Chondrocyte (in vitro differentiated cells): ENCODE measurements at regions not wholly inside any gene's neighbourhood (a gene's known extent, or its start where the extent isn't known, plus 50 kb on each side); places are given as distances from the start of the nearest gene placed in this dataset.

Source experiments
- DNase-seq: peaks from one replicate; pipeline ENCODE4 v3.0.0; 2021; ENCODE audit warnings: mixed read lengths, low spot score
- H3K27ac Mint-ChIP-seq: one replicate; pipeline ENCODE4 v1.8.0; 2021; ENCODE audit warnings: mild to moderate bottlenecking, moderate library complexity, mixed read lengths; ENCODE audit not compliant: unreplicated experiment
- H3K27me3 Mint-ChIP-seq: 2 replicates; pipeline ENCODE4 v1.8.0; 2021; ENCODE audit warnings: low read depth, mixed read lengths
- H3K36me3 Mint-ChIP-seq: 2 replicates; pipeline ENCODE4 v1.8.0; 2021; ENCODE audit warnings: low read depth, mixed read lengths
- H3K4me1 Mint-ChIP-seq: 2 replicates; pipeline ENCODE4 v1.8.0; 2021; ENCODE audit warnings: low read depth, mild to moderate bottlenecking, mixed read lengths
- H3K4me3 Mint-ChIP-seq: one replicate; pipeline ENCODE4 v1.8.0; 2021; ENCODE audit warnings: mild to moderate bottlenecking, moderate library complexity, mixed read lengths; ENCODE audit not compliant: unreplicated experiment
- H3K9me3 Mint-ChIP-seq: 2 replicates; pipeline ENCODE4 v1.8.0; 2021; ENCODE audit warnings: low read depth, mixed read lengths
- CTCF ChIP-seq: fragments of 200-600 bp; sonication (generic); IDR thresholded peaks from 2 replicates; pipeline ENCODE4 v1.5.0; 2021; ENCODE audit warnings: antibody characterized with exemption, mild to moderate bottlenecking, moderate library complexity

DNA sequence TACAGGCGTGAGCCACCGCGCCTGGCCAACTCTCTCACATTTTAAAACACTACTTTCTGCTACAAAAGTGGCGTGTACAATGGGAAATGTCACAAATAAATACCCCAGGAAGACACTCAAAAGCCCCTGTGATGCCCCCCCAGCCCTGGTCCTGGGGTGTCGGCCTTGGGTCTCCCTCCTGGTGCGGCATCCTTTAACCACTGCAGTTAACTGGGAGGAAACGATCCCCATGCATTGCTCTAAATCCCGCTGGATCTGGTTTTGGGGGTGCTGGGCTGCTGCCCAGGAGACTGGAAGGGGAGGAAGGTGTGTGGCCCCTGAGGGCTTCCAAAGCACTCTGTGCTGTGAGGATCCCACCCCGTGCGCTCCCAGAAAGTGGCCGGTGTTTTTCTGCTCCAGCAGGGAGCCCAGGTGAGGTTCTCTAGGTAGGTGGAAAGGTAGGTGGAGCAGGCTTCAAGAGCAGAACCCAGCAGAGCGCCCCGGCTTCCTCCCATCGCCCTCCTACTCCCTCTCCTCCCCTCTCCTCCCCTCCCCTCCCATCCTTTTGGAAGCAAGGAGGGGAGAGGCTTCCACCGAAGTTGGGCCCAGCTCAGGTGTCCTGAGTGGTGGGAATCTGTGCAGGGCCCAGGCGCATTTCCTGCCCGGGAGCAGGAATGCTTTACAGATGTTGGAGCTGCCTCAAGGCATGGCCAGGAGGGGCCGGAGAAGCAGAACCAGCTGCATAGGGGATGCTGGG lies 363.3 kb downstream of the SEC14L1 start:
- peaks cover 17% of the 10 kb centered on the region for H3K36me3 Mint-ChIP-seq
- H3K27me3 Mint-ChIP-seq: no peaks in the 10 kb centered on the region
- no peaks in the 10 kb centered on the region for H3K4me1 Mint-ChIP-seq
- no peak for TF ChIP-seq CTCF
- H3K27ac Mint-ChIP-seq: no peak overlapping the region
- peak; percentile 59 for DNase-seq
- H3K4me3 Mint-ChIP-seq: no peak overlapping the region
- no peaks in the 10 kb centered on the region for H3K9me3 Mint-ChIP-seq

- H3K27ac Mint-ChIP-seq: no peak overlapping the region
These were observed 363.9 kb downstream of the SEC14L1 start for GRCh38 chr17:77504652-77505155.

DNA sequence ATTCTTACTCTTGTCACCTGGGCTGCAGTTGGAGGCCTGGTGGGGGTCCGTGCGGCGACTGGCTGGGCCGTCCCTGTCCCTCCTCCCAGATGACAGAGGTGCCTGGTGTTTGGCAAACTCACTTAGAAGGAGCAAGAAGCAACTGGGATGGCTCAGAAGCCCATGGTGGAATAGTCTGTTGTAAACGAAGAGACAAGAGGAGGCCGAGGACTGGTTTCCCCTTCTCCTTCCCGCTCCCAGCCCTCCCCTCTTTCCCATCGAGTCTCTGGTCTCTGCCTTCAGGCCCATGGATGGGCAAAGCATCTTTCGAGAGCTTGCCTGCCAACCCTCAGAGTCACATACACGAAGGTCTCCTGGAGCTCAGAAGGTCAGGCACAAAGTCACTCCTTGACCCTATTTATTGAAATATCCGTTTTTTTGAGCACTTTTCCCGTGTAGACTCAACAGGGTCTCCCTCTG lies 364.4 kb downstream of the SEC14L1 start:
- Mint-ChIP-seq H3K4me3 (no peak overlapping the region), H3K27me3 (no peaks in the 10 kb centered on the region)

More at GRCh38 chr17:77504652-77505155, 363.9 kb downstream of the SEC14L1 start:
- Mint-ChIP-seq H3K4me1 (no peaks in the 10 kb centered on the region), H3K4me3 (no peak overlapping the region), H3K9me3 (no peaks in the 10 kb centered on the region), H3K27me3 (no peaks in the 10 kb centered on the region), H3K36me3 (peaks cover 11% of the 10 kb centered on the region)
- DNase-seq: no peak
- TF ChIP-seq CTCF: no peak

GRCh38 chr17:77506371-77506991 lies 365.7 kb downstream of the SEC14L1 start:
- Mint-ChIP-seq H3K4me1 (no peaks in the 10 kb centered on the region), H3K27ac (no peak overlapping the region), H3K36me3 (peaks cover 5% of the 10 kb centered on the region), H3K4me3 (no peak overlapping the region), H3K27me3 (no peaks in the 10 kb centered on the region), H3K9me3 (peaks cover 5% of the 10 kb centered on the region)
- no peak for TF ChIP-seq CTCF
- DNase-seq: peak; percentile 87

More for the DNA sequence above, 364.4 kb downstream of the SEC14L1 start:
- Mint-ChIP-seq H3K27ac (no peak overlapping the region), H3K9me3 (no peaks in the 10 kb centered on the region), H3K4me1 (no peaks in the 10 kb centered on the region), H3K36me3 (peaks cover 10% of the 10 kb centered on the region)
- peak; percentile 40 for DNase-seq
- no peak for TF ChIP-seq CTCF

- H3K36me3 Mint-ChIP-seq: no peaks in the 10 kb centered on the region
- no peaks in the 10 kb centered on the region for H3K4me1 Mint-ChIP-seq
- H3K27me3 Mint-ChIP-seq: no peaks in the 10 kb centered on the region
- peaks cover 10% of the 10 kb centered on the region for H3K9me3 Mint-ChIP-seq
- peak; percentile 86 for DNase-seq
- TF ChIP-seq CTCF: peak; percentile 36
- no peak overlapping the region for H3K27ac Mint-ChIP-seq
- H3K4me3 Mint-ChIP-seq: no peak overlapping the region
These were observed 366.5 kb downstream of the SEC14L1 start for GRCh38 chr17:77507111-77507885.
